Esophagus muscularis mucosa (tissue), 4 donors: ENCODE measurements at regions not wholly inside any gene's neighbourhood (a gene's known extent, or its start where the extent isn't known, plus 50 kb on each side); places are given as distances from the start of the nearest gene placed in this dataset.

Source experiments
- DNase-seq: peaks from one replicate; pipeline ENCODE4 v3.0.0-alpha.2; 2017; ENCODE audit errors: extremely low spot score
- H3K27ac ChIP-seq, 4 donors: fragments of 200-600 bp; sonication (generic); replicated peaks in 1 of 4; 1 replicate in 3 of 4; 2 replicates in 1 of 4; pipeline ENCODE4 v1.5.1; 2016 to 2019; ENCODE audit warnings: mild to moderate bottlenecking in 1 of 4
- H3K27me3 ChIP-seq, 4 donors: fragments of 200-600 bp; sonication (generic); one replicate each; pipeline versions ENCODE4 v1.5.1 to v1.6.0; 2016 to 2019
- H3K36me3 ChIP-seq, 4 donors: fragments of 200-600 bp; sonication (generic); one replicate each; pipeline ENCODE4 v1.5.1; 2016 to 2019
- H3K4me1 ChIP-seq, 4 donors: fragments of 200-600 bp; sonication (generic); one replicate each; pipeline ENCODE4 v1.5.1; 2016 to 2019
- H3K4me3 ChIP-seq, 4 donors: fragments of 200-600 bp; sonication (generic); 1 replicate in 2 of 4; 2 replicates in 2 of 4; pipeline ENCODE4 v1.5.1; 2016 to 2019; ENCODE audit warnings: mild to moderate bottlenecking in 4 of 4, moderate library complexity in 1 of 4
- H3K9me3 ChIP-seq, 4 donors: fragments of 200-600 bp; sonication (generic); 1 replicate in 3 of 4; 2 replicates in 1 of 4; pipeline ENCODE4 v1.5.1; 2016 to 2019
- CTCF ChIP-seq, 3 experiments: fragments of 200-600 bp in 2 of 3; fragments of 450-650 bp in 1 of 3; sonication (generic) in 2 of 3; IDR thresholded peaks; one replicate each; pipeline ENCODE4 v1.5.1; 2017 to 2019; ENCODE audit warnings: antibody characterized with exemption in 3 of 3, mild to moderate bottlenecking in 2 of 3, moderate library complexity in 1 of 3
- EP300 ChIP-seq: sonication (generic); formaldehyde crosslinking; IDR thresholded peaks from one replicate; pipeline ENCODE4 v1.6.1; 2017; ENCODE audit warnings: antibody characterized with exemption
- POLR2A ChIP-seq: fragments of 450-650 bp; IDR thresholded peaks from one replicate; pipeline ENCODE4 v1.6.1; 2017; ENCODE audit warnings: antibody characterized with exemption, moderate library complexity, mild to moderate bottlenecking, low read depth
- POLR2AphosphoS5 ChIP-seq, 2 donors: sonication (generic); formaldehyde crosslinking; IDR thresholded peaks; one replicate each; pipeline ENCODE4 v1.6.1; 2017; ENCODE audit warnings: antibody characterized with exemption in 2 of 2
- WGBS: methylation state at CpG from one replicate; pipeline ENCODE4 v1.1.5; 2018; 5-methylcytosine and 5-hydroxymethylcytosine counted together
- intact Hi-C: fragments of 100-400 bp; cut with DNase I; formaldehyde crosslinking; loops from one replicate; pipeline ENCODE4 v1.15.1; 2023

- Histone ChIP-seq H3K27ac (no peak overlapping the region), H3K27me3 (no peaks in the 10 kb centered on the region), H3K9me3 (no peaks in the 10 kb centered on the region), H3K4me1 (no peaks in the 10 kb centered on the region), H3K36me3 (no peaks in the 10 kb centered on the region), H3K4me3 (no peak overlapping the region)
- no peak for DNase-seq
- TF ChIP-seq POLR2A (no peak), CTCF (IDR thresholded peaks at IDR 0.05) (no peak), POLR2AphosphoS5 (IDR thresholded peaks at IDR 0.05) (no peak), EP300 (no peak)
- intact Hi-C loops = no loop called here
These were observed 69.0 kb upstream of the SPANXN1 start for GRCh38 chrX:145178268-145178667.

GRCh38 chrX:145190801-145191389, 56.4 kb upstream of the SPANXN1 start:
- WGBS = 58% methylated on average over 3 of the region's 3 CpGs
- intact Hi-C loops = no loop called here
- no peaks in the 10 kb centered on the region for H3K4me1 ChIP-seq

More at GRCh38 chrX:145190801-145191389, 56.4 kb upstream of the SPANXN1 start:
- no peaks in the 10 kb centered on the region for H3K36me3 ChIP-seq
- no peak overlapping the region for H3K27ac ChIP-seq
- no peaks in the 10 kb centered on the region for H3K9me3 ChIP-seq
- TF ChIP-seq EP300 (no peak), CTCF (IDR thresholded peaks at IDR 0.05) (peak in 2 of 3 experiments; percentile 9 to 30), POLR2A (no peak)
- no peak overlapping the region for H3K4me3 ChIP-seq
- no peak for DNase-seq
- no peaks in the 10 kb centered on the region for H3K27me3 ChIP-seq
